Lower lobe of right lung (tissue), 2 donors: ENCODE measurements at regions not wholly inside any gene's neighbourhood (a gene's known extent, or its start where the extent isn't known, plus 50 kb on each side); places are given as distances from the start of the nearest gene placed in this dataset.

Experiments used
- ATAC-seq, 2 donors: fragments of 200-7000 bp; cut with Tn5 transposase; one replicate each; pipeline ENCODE4 v1.9.1; 2020 to 2022; ENCODE audit warnings: mild to moderate bottlenecking in 2 of 2, moderate library complexity in 2 of 2
- DNase-seq: peaks from one replicate; pipeline ENCODE4 v3.0.0-alpha.2; 2020
- H3K27ac ChIP-seq: fragments of 200-600 bp; one replicate; pipeline ENCODE4 v1.8.0; 2022
- H3K27me3 ChIP-seq: fragments of 200-600 bp; one replicate; pipeline ENCODE4 v1.8.0; 2022; ENCODE audit warnings: low read depth
- H3K36me3 ChIP-seq: fragments of 200-600 bp; one replicate; pipeline ENCODE4 v1.8.0; 2022; ENCODE audit warnings: mild to moderate bottlenecking
- H3K4me1 ChIP-seq: fragments of 200-600 bp; one replicate; pipeline ENCODE4 v1.8.0; 2022
- H3K4me3 ChIP-seq: fragments of 200-600 bp; one replicate; pipeline ENCODE4 v1.8.0; 2022; ENCODE audit warnings: mild to moderate bottlenecking
- H3K9me3 ChIP-seq: fragments of 200-600 bp; one replicate; pipeline ENCODE4 v1.8.0; 2022
- CTCF ChIP-seq: fragments of 200-600 bp; IDR thresholded peaks from one replicate; pipeline ENCODE4 v1.8.0; 2022; ENCODE audit warnings: antibody characterized with exemption, mild to moderate bottlenecking
- intact Hi-C: fragments of 100-400 bp; cut with DNase I; formaldehyde crosslinking; loops from one replicate; pipeline ENCODE4 v1.11.0; 2022
- donor health status: DM: no; HTN: yes; CAD: no; lungs with severe emphysema.

GRCh38 chr7:18408868-18409267 lies 86.7 kb upstream of the HDAC9 start:
- Histone ChIP-seq H3K36me3 (no peaks in the 10 kb centered on the region), H3K4me3 (no peak overlapping the region), H3K4me1 (no peaks in the 10 kb centered on the region), H3K27me3 (no peaks in the 10 kb centered on the region), H3K9me3 (no peaks in the 10 kb centered on the region), H3K27ac (no peak overlapping the region)
- DNase-seq (no peak), ATAC-seq (no peak)
- intact Hi-C loops = no loop called here
- TF ChIP-seq CTCF = no peak

GRCh38 chr7:18413447-18413846 lies 82.1 kb upstream of the HDAC9 start:
- no peak for DNase-seq
- ATAC-seq = no peak
- H3K4me3 ChIP-seq = no peak overlapping the region
- intact Hi-C loops = no loop called here
- H3K4me1 ChIP-seq = no peaks in the 10 kb centered on the region
- TF ChIP-seq CTCF = no peak
- no peak overlapping the region for H3K27ac ChIP-seq
- no peaks in the 10 kb centered on the region for H3K9me3 ChIP-seq
- no peaks in the 10 kb centered on the region for H3K36me3 ChIP-seq
- no peaks in the 10 kb centered on the region for H3K27me3 ChIP-seq

DNA sequence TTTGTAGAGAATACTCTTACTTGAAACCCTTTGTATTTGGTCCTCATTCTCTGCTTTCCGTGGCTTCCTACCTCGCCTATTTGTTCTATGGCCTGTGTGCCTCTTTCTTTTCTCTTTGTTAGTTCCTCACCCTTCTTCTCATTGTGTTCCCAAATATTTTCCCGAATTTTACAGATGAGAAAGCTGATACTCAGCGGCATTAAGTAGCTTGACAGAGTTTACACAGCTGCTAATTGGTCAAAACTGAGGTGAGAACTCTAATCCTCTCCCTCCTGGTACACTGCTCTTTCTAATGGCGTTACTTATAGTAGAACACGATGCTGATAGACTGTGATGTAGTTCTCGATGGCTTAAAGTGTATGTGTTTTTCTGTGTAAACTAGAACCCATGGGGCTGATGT lies 80.7 kb upstream of the HDAC9 start:
- no peak for TF ChIP-seq CTCF
- no peaks in the 10 kb centered on the region for H3K36me3 ChIP-seq
- no peaks in the 10 kb centered on the region for H3K27me3 ChIP-seq
- no peak overlapping the region for H3K27ac ChIP-seq
- no peak overlapping the region for H3K4me3 ChIP-seq
- no peaks in the 10 kb centered on the region for H3K4me1 ChIP-seq
- H3K9me3 ChIP-seq = no peaks in the 10 kb centered on the region
- intact Hi-C loops = no loop called here
- ATAC-seq (no peak), DNase-seq (no peak)

DNA sequence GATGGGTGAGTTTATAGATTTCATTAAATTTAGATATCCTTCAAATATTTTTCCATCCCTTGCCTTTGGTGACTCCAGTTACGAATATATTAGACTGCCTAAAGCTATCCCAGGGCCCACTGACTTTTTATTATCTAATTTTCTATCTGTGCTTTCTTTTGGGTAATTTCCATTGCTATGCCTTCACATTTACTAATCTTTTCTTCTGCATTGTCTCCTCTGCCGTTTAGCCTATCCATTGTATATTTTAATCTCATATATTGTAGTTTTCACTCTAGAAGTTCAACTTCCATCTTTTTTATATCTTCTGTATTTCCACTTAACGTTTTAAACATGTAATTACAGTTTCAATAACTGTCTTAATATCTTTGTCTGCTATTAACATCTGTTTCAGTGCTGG lies 78.6 kb upstream of the HDAC9 start:
- no peak overlapping the region for H3K27ac ChIP-seq
- intact Hi-C loops = no loop called here
- H3K9me3 ChIP-seq = no peaks in the 10 kb centered on the region
- no peaks in the 10 kb centered on the region for H3K27me3 ChIP-seq
- TF ChIP-seq CTCF = no peak
- H3K4me3 ChIP-seq = no peak overlapping the region
- H3K4me1 ChIP-seq = no peaks in the 10 kb centered on the region
- no peaks in the 10 kb centered on the region for H3K36me3 ChIP-seq
- ATAC-seq = no peak
- no peak for DNase-seq

- no peak for TF ChIP-seq CTCF
- H3K4me3 ChIP-seq = no peak overlapping the region
- H3K27ac ChIP-seq = no peak overlapping the region
- DNase-seq (no peak), ATAC-seq (no peak)
- no peaks in the 10 kb centered on the region for H3K36me3 ChIP-seq
- intact Hi-C loops = no loop called here
- H3K4me1 ChIP-seq = no peaks in the 10 kb centered on the region
- no peaks in the 10 kb centered on the region for H3K27me3 ChIP-seq
- H3K9me3 ChIP-seq = no peaks in the 10 kb centered on the region
Measured at GRCh38 chr7:18419456-18419855, 76.1 kb upstream of the HDAC9 start.

GRCh38 chr7:18420108-18420507 lies 75.4 kb upstream of the HDAC9 start:
- Histone ChIP-seq H3K27ac (no peak overlapping the region), H3K4me3 (no peak overlapping the region), H3K36me3 (no peaks in the 10 kb centered on the region), H3K27me3 (no peaks in the 10 kb centered on the region), H3K9me3 (no peaks in the 10 kb centered on the region), H3K4me1 (no peaks in the 10 kb centered on the region)
- no peak for ATAC-seq
- no peak for TF ChIP-seq CTCF
- DNase-seq = no peak
- intact Hi-C loops = no loop called here
